Choroid plexus epithelial cell (primary cell): ENCODE measurements at regions not wholly inside any gene's neighbourhood (a gene's known extent, or its start where the extent isn't known, plus 50 kb on each side); places are given as distances from the start of the nearest gene placed in this dataset.

Experiments used
- DNase-seq: peaks from one replicate; pipeline ENCODE4 v3.0.0-alpha.2; 2010; ENCODE audit warnings: low read depth
- H3K4me3 ChIP-seq: 2 replicates; pipeline ENCODE4 v1.5.1; 2011; ENCODE audit warnings: low read depth, mild to moderate bottlenecking, control low read depth, low read length, moderate library complexity
- TF ChIP-seq, protein P1 (sequence below): conservative IDR thresholded peaks from 2 replicates; pipeline ENCODE4 v1.5.1; 2011; ENCODE audit warnings: low read depth, mild to moderate bottlenecking, control low read depth, inconsistent platforms, low read length, moderate library complexity

DNA sequence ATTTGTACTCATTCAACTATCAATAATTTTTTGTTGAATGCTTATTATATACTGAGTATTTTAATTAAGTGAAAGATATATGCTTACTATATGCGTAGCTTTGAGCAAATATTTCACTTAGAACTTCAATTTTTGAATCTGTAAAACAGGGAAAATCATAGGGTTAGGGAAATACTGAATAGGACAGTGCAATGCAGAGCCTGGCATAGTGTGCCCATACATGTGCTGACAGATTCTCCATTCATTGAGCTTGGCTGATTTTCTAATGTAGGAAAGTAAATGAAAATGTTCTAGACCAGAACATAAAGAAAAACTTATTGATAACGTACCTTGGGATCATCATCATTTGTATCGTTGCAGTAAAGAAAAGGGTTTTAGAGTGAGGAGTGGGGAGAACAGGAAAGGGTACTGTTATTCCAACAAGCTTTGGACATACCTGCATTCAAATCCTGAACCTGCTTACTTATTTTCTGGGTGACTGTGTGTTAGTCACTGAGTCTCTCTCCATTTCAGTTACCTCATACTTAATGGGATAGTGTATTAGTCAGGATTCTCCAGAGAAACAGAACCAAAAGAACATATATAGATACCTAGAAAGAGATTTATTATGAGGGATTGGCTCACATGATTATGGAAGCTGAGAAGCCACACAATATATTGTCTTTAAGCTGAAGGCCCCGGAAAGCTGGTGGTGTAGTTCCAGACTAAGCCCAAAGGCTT is 436.4 kb downstream of the ADAMTS20 start:
- H3K4me3 ChIP-seq, result no peak overlapping the region
- no peak for DNase-seq
- TF ChIP-seq, protein P1, sequence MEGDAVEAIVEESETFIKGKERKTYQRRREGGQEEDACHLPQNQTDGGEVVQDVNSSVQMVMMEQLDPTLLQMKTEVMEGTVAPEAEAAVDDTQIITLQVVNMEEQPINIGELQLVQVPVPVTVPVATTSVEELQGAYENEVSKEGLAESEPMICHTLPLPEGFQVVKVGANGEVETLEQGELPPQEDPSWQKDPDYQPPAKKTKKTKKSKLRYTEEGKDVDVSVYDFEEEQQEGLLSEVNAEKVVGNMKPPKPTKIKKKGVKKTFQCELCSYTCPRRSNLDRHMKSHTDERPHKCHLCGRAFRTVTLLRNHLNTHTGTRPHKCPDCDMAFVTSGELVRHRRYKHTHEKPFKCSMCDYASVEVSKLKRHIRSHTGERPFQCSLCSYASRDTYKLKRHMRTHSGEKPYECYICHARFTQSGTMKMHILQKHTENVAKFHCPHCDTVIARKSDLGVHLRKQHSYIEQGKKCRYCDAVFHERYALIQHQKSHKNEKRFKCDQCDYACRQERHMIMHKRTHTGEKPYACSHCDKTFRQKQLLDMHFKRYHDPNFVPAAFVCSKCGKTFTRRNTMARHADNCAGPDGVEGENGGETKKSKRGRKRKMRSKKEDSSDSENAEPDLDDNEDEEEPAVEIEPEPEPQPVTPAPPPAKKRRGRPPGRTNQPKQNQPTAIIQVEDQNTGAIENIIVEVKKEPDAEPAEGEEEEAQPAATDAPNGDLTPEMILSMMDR, result no peak

DNA sequence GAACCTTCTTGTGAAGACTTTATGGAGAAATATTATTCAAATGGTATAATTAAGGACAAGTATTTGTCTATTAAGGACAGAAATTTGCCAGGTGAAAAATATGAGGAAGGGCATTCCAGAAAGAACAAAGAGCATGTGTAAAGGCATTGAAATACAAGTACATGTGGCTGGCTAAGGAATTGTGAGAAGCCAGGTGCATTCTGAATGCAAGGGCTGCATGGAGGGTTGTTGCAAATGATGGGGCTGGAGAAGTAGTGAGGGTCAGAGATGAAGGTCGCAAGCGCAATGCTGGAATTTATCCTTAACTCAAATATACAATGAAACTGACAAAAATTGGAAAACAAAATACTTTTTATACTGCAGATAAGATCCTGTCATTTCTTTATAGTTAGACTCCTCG is 437.7 kb downstream of the ADAMTS20 start:
- no peak overlapping the region for H3K4me3 ChIP-seq
- no peak for DNase-seq

DNA sequence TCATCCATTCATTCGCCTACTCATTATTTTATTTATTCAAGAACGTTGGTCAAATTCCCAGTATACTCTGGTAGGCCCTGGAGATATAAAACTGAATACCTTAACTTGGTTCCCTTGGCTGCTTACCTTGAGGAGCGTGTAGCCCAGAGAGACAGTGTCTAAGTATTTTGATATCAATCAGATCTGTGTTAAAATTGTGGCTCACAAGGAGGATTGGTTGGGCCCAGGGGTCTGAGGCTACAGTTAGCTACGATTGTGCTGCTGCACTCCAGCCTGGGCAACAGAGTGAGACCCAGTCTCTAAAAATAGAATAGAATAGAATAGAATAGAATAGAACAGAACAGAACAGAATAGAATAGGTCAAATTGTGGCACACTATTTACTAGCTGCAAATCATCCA is 438.4 kb downstream of the ADAMTS20 start:
- DNase-seq, result no peak
- H3K4me3 ChIP-seq, result no peak overlapping the region
- TF ChIP-seq, protein P1, result no peak

More for the DNA sequence above, 437.7 kb downstream of the ADAMTS20 start:
- TF ChIP-seq, protein P1, result no peak

GRCh38 chr12:43113135-43113534 is 438.9 kb downstream of the ADAMTS20 start:
- TF ChIP-seq, protein P1, result peak; percentile 48
- DNase-seq, result peak; percentile 56
- H3K4me3 ChIP-seq, result no peak overlapping the region

DNA sequence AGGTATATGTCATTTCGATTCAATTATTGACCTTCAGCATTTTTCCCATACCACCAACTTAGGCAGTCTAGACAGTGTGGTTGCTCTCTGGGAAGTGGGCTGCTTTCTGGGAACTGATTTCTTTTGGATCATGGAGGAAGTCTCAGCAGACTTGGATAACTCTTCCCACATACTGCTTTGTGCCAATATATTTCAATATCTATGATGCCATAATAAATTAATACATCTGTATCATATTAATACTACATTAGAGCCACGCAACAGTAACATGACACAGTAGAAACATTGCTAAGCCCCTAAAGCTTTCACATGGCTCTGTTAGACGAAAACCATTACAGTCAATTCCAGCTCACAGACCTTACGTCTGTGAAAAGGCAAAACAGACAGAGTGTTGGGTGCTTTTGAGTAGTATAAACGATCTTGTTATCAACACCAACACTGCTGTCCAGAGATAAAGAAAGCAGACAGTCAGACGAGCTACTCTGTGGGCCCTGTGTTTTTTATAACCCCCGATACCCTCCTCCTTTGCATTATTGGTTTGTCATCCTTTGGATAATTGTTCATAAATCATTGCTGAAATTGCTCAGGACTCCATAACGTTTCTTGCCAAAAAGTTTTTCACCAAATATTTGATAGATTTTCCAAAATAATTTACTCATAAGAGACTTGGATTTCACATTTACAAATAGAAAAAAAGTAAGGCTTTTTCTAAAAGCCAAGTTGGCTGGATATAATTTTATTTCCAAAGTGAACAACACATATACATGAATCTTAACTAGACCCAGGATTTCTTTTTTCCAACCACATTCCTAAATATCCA is 439.7 kb downstream of the ADAMTS20 start:
- DNase-seq, result no peak
- no peak overlapping the region for H3K4me3 ChIP-seq
- TF ChIP-seq, protein P1, result no peak

GRCh38 chr12:43111608-43112007 is 440.4 kb downstream of the ADAMTS20 start:
- DNase-seq, result no peak
- H3K4me3 ChIP-seq, result no peak overlapping the region
- TF ChIP-seq, protein P1, result no peak
